ENCODE measurements at regions not wholly inside any gene's neighbourhood (a gene's known extent, or its start where the extent isn't known, plus 50 kb on each side); places are given as distances from the start of the nearest gene placed in this dataset.

DNA sequence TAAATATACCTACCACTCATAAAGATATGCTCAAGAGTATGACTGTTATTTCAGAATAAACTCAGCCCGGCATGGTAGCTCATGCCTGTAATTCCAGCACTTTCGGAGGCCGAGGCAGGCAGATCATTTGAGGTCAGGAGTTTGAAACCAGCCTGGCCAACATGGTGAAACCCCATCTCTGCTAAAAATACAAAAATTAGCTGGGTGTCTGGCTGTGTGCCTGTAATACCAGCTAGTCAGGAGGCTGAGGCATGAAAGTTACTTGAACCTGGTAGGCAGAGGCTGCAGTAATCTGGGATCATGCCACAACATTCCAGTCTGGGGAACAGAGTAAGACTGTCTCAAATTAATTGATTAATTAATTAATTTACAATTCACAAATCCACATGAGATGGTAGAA is 208.2 kb upstream of the PDGFD start (continued):
- no peak for TF ChIP-seq ZNF230 (CRISPR knock-in tag; IDR thresholded peaks at IDR 0.05)
- no peak for TF ChIP-seq KDM6A (CRISPR knock-in tag; IDR thresholded peaks at IDR 0.05; ENCODE audit: low read depth)
- TF ChIP-seq NPAS2 (CRISPR knock-in tag; IDR thresholded peaks at IDR 0.05; ENCODE audit: borderline replicate concordance): no peak
- no peak for TF ChIP-seq MIER2 (CRISPR knock-in tag; IDR thresholded peaks at IDR 0.05)
- no peak for TF ChIP-seq TBL1XR1 (IDR thresholded peaks at IDR 0.05; ENCODE audit: borderline replicate concordance, low read length, partially characterized antibody)

DNA sequence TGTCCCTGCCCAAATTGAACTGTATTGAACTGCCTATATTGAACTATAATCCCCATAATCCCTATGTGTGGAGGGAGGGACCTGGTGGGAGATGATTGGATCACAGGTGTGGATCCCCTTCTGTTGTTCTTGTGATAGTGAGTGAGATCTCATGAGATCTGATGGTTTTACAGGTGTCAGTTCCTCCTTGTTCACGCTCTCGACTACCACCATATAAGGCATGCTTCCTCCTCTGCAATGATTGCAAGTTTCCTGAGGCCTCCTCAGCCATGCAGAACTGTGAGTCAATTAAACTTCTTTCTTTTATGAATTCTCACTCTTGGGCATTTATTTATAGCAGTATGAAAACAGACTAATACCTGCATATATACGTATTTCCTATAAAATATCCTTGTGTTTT is 206.5 kb upstream of the PDGFD start:
- intact Hi-C loops (cut with micrococcal nuclease; ENCODE audit: unreplicated experiment) (no loop called here), in situ Hi-C loops (cut with HindIII; ENCODE audit: extremely low pct_ligation_motif_present, low pct_unique_long_range_greater_than_20kb) (no loop called here)
- no peak for DNase-seq (ENCODE audit: low spot score)
- H3K27me3 ChIP-seq (ENCODE audit: control insufficient read depth in 1 of 2, insufficient read depth in 2 of 2, low read length in 2 of 2): no peaks in the 10 kb centered on the region
- WGBS (ENCODE audit: low lambda C conversion rate): 4% methylated on average over 3 of the region's 3 CpGs
- CTCF ChIA-PET (ENCODE audit: low intra/inter-chr PET ratio, low total read pairs): no interaction called here
- BruUV-seq (replicated peaks): no TSS peak
- no peaks in the 10 kb centered on the region for H3K36me3 ChIP-seq (replicated peaks in 1 of 2; ENCODE audit: control insufficient read depth in 1 of 2, insufficient read depth in 2 of 2, low read length in 2 of 2)
- no peak overlapping the region for H2AFZ ChIP-seq (ENCODE audit: low read length)
- H3K9ac ChIP-seq (ENCODE audit: insufficient read depth, low read depth, low read length): no peak overlapping the region
- no peak overlapping the region for H3K4me2 ChIP-seq (ENCODE audit: low read depth, low read length)
- no peak overlapping the region for H3K4me3 ChIP-seq (replicated peaks in 1 of 3; ENCODE audit: insufficient read depth in 1 of 3, low read depth in 2 of 3, low read length in 3 of 3)
- H3K27ac ChIP-seq (ENCODE audit: extremely low read length, insufficient read depth, low read length): no peak overlapping the region
- no peaks in the 10 kb centered on the region for H3K79me2 ChIP-seq (ENCODE audit: insufficient read depth, low read length)
- POLR2A ChIA-PET: no interaction called here
- FAIRE-seq: no peak
- no peaks in the 10 kb centered on the region for H4K20me1 ChIP-seq (ENCODE audit: insufficient read depth, low read length)
- no peak for ATAC-seq
- no peaks in the 10 kb centered on the region for H3K4me1 ChIP-seq (ENCODE audit: insufficient read depth, low read length)
- H3K9me3 ChIP-seq (ENCODE audit: low read length): no peaks in the 10 kb centered on the region
- TF ChIP-seq, protein P1, sequence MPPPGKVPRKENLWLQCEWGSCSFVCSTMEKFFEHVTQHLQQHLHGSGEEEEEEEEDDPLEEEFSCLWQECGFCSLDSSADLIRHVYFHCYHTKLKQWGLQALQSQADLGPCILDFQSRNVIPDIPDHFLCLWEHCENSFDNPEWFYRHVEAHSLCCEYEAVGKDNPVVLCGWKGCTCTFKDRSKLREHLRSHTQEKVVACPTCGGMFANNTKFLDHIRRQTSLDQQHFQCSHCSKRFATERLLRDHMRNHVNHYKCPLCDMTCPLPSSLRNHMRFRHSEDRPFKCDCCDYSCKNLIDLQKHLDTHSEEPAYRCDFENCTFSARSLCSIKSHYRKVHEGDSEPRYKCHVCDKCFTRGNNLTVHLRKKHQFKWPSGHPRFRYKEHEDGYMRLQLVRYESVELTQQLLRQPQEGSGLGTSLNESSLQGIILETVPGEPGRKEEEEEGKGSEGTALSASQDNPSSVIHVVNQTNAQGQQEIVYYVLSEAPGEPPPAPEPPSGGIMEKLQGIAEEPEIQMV (CRISPR knock-in tag; IDR thresholded peaks at IDR 0.05; ENCODE audit: low read depth): no peak
- TF ChIP-seq AHR (CRISPR knock-in tag; IDR thresholded peaks at IDR 0.05) (no peak), MIER3 (CRISPR knock-in tag; IDR thresholded peaks at IDR 0.05; ENCODE audit: borderline replicate concordance) (no peak), FLYWCH1 (CRISPR knock-in tag; IDR thresholded peaks at IDR 0.05) (no peak), ZNF782 (CRISPR knock-in tag; IDR thresholded peaks at IDR 0.05; ENCODE audit: borderline replicate concordance) (no peak), ATF1 (CRISPR knock-in tag; IDR thresholded peaks at IDR 0.05) (no peak), SKI (IDR thresholded peaks at IDR 0.05; ENCODE audit: partially characterized antibody) (no peak)
- TF ChIP-seq, protein P2, sequence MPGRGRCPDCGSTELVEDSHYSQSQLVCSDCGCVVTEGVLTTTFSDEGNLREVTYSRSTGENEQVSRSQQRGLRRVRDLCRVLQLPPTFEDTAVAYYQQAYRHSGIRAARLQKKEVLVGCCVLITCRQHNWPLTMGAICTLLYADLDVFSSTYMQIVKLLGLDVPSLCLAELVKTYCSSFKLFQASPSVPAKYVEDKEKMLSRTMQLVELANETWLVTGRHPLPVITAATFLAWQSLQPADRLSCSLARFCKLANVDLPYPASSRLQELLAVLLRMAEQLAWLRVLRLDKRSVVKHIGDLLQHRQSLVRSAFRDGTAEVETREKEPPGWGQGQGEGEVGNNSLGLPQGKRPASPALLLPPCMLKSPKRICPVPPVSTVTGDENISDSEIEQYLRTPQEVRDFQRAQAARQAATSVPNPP (CRISPR knock-in tag; IDR thresholded peaks at IDR 0.05): no peak
- TF ChIP-seq, protein P3, sequence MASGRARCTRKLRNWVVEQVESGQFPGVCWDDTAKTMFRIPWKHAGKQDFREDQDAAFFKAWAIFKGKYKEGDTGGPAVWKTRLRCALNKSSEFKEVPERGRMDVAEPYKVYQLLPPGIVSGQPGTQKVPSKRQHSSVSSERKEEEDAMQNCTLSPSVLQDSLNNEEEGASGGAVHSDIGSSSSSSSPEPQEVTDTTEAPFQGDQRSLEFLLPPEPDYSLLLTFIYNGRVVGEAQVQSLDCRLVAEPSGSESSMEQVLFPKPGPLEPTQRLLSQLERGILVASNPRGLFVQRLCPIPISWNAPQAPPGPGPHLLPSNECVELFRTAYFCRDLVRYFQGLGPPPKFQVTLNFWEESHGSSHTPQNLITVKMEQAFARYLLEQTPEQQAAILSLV (CRISPR knock-in tag; IDR thresholded peaks at IDR 0.05; ENCODE audit: borderline replicate concordance): no peak
- TF ChIP-seq, protein P4, sequence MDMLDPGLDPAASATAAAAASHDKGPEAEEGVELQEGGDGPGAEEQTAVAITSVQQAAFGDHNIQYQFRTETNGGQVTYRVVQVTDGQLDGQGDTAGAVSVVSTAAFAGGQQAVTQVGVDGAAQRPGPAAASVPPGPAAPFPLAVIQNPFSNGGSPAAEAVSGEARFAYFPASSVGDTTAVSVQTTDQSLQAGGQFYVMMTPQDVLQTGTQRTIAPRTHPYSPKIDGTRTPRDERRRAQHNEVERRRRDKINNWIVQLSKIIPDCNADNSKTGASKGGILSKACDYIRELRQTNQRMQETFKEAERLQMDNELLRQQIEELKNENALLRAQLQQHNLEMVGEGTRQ (IDR thresholded peaks at IDR 0.05; ENCODE audit: low read depth, low read length): no peak
- TF ChIP-seq, protein P4 (CRISPR knock-in tag; IDR thresholded peaks at IDR 0.05; ENCODE audit: borderline replicate concordance): no peak
